ENCODE measurements at regions not wholly inside any gene's neighbourhood (a gene's known extent, or its start where the extent isn't known, plus 50 kb on each side); places are given as distances from the start of the nearest gene placed in this dataset.

GRCh38 chr9:129487658-129488483 lies 133.0 kb downstream of the C9orf50 start:
- H3K27ac ChIP-seq (ENCODE audit: insufficient read depth, low read length), result peak overlapping the region; percentile 100
- DNase-seq (ENCODE audit: low read depth in 2 of 2), result peak; percentile 65 to 68
- no peaks in the 10 kb centered on the region for H3K9me3 ChIP-seq (ENCODE audit: control insufficient read depth, insufficient read depth, low read depth, low read length)
- H3K4me2 ChIP-seq (ENCODE audit: extremely low read depth, insufficient read depth, low read length), result peak overlapping the region; percentile 28
- no peaks in the 10 kb centered on the region for H3K36me3 ChIP-seq (ENCODE audit: control insufficient read depth, insufficient read depth, low read length)
- H3K79me2 ChIP-seq (ENCODE audit: control insufficient read depth, insufficient read depth, low read length), result peaks cover 11% of the 10 kb centered on the region
- TF ChIP-seq EZH2 (IDR thresholded peaks at IDR 0.05; ENCODE audit: low read length, missing control alignments) (no peak), CTCF (conservative IDR thresholded peaks at IDR 0.05 in 1 of 2, IDR thresholded peaks at IDR 0.05 in 1 of 2; ENCODE audit: low read depth in 1 of 2, low read length in 2 of 2) (no peak)
- peak overlapping the region in 1 of 4 experiments; percentile 53 for H3K4me3 ChIP-seq (replicated peaks in 1 of 4; ENCODE audit: control extremely low read depth in 1 of 4, insufficient read depth in 1 of 4, low read depth in 3 of 4, low read length in 4 of 4)
- peaks cover 64% of the 10 kb centered on the region for H3K4me1 ChIP-seq (ENCODE audit: control insufficient read depth, extremely low read depth, insufficient read depth, low read length)
- no peaks in the 10 kb centered on the region for H4K20me1 ChIP-seq (ENCODE audit: control insufficient read depth, extremely low read depth, insufficient read depth, low read length)
- no peaks in the 10 kb centered on the region for H3K27me3 ChIP-seq (ENCODE audit: control insufficient read depth, insufficient read depth, low read length)
- peak overlapping the region; percentile 71 for H3K9ac ChIP-seq (ENCODE audit: insufficient read depth, low read length)
- no peak overlapping the region for H2AFZ ChIP-seq (ENCODE audit: low read length)

- Histone ChIP-seq H2AFZ (ENCODE audit: low read length) (no peak overlapping the region), H3K4me3 (replicated peaks in 1 of 4; ENCODE audit: control extremely low read depth in 1 of 4, insufficient read depth in 1 of 4, low read depth in 3 of 4, low read length in 4 of 4) (no peak overlapping the region), H3K4me2 (ENCODE audit: extremely low read depth, insufficient read depth, low read length) (peak overlapping the region; percentile 58), H3K79me2 (ENCODE audit: control insufficient read depth, insufficient read depth, low read length) (peaks cover 11% of the 10 kb centered on the region), H3K9ac (ENCODE audit: insufficient read depth, low read length) (peak overlapping the region; percentile 40), H3K4me1 (ENCODE audit: control insufficient read depth, extremely low read depth, insufficient read depth, low read length) (peaks cover 64% of the 10 kb centered on the region), H3K9me3 (ENCODE audit: control insufficient read depth, insufficient read depth, low read depth, low read length) (no peaks in the 10 kb centered on the region), H4K20me1 (ENCODE audit: control insufficient read depth, extremely low read depth, insufficient read depth, low read length) (no peaks in the 10 kb centered on the region), H3K27me3 (ENCODE audit: control insufficient read depth, insufficient read depth, low read length) (no peaks in the 10 kb centered on the region), H3K27ac (ENCODE audit: insufficient read depth, low read length) (peak overlapping the region; percentile 100), H3K36me3 (ENCODE audit: control insufficient read depth, insufficient read depth, low read length) (no peaks in the 10 kb centered on the region)
- no peak for TF ChIP-seq CTCF (conservative IDR thresholded peaks at IDR 0.05 in 1 of 2, IDR thresholded peaks at IDR 0.05 in 1 of 2; ENCODE audit: low read depth in 1 of 2, low read length in 2 of 2)
- TF ChIP-seq EZH2 (IDR thresholded peaks at IDR 0.05; ENCODE audit: low read length, missing control alignments), result no peak
- peak in 1 of 2 donors; percentile 62 for DNase-seq (ENCODE audit: low read depth in 2 of 2)
Measured at GRCh38 chr9:129486756-129487657, 133.9 kb downstream of the C9orf50 start.

GRCh38 chr9:129485145-129485774 lies 135.6 kb downstream of the C9orf50 start:
- Histone ChIP-seq H2AFZ (ENCODE audit: low read length) (no peak overlapping the region), H3K9me3 (ENCODE audit: control insufficient read depth, insufficient read depth, low read depth, low read length) (no peaks in the 10 kb centered on the region), H3K79me2 (ENCODE audit: control insufficient read depth, insufficient read depth, low read length) (peaks cover 6% of the 10 kb centered on the region), H3K9ac (ENCODE audit: insufficient read depth, low read length) (no peak overlapping the region), H3K27me3 (ENCODE audit: control insufficient read depth, insufficient read depth, low read length) (no peaks in the 10 kb centered on the region), H3K36me3 (ENCODE audit: control insufficient read depth, insufficient read depth, low read length) (no peaks in the 10 kb centered on the region), H3K4me2 (ENCODE audit: extremely low read depth, insufficient read depth, low read length) (no peak overlapping the region), H3K4me1 (ENCODE audit: control insufficient read depth, extremely low read depth, insufficient read depth, low read length) (peaks cover 63% of the 10 kb centered on the region), H4K20me1 (ENCODE audit: control insufficient read depth, extremely low read depth, insufficient read depth, low read length) (no peaks in the 10 kb centered on the region), H3K4me3 (replicated peaks in 1 of 4; ENCODE audit: control extremely low read depth in 1 of 4, insufficient read depth in 1 of 4, low read depth in 3 of 4, low read length in 4 of 4) (no peak overlapping the region), H3K27ac (ENCODE audit: insufficient read depth, low read length) (peak overlapping the region; percentile 100)
- TF ChIP-seq CTCF (conservative IDR thresholded peaks at IDR 0.05 in 1 of 2, IDR thresholded peaks at IDR 0.05 in 1 of 2; ENCODE audit: low read depth in 1 of 2, low read length in 2 of 2), result no peak
- no peak for TF ChIP-seq EZH2 (IDR thresholded peaks at IDR 0.05; ENCODE audit: low read length, missing control alignments)
- no peak for DNase-seq (ENCODE audit: low read depth in 2 of 2)

Data from fibroblast of lung (primary cell).